Karpas-422 (cell line): ENCODE measurements at regions not wholly inside any gene's neighbourhood (a gene's known extent, or its start where the extent isn't known, plus 50 kb on each side); places are given as distances from the start of the nearest gene placed in this dataset.
A peak's percentile ranks its signal among the peaks of the same experiment; 100 is the strongest.

Experiments used
- DNase-seq: peaks from one replicate; pipeline ENCODE4 v3.0.0-alpha.2; 2015
- H2AFZ ChIP-seq: fragments of 200-600 bp; sonication (generic); 2 replicates; pipeline ENCODE4 v1.6.1; 2014; ENCODE audit warnings: antibody characterized with exemption, low read length, mixed read lengths
- H3K27ac ChIP-seq: fragments of 200-600 bp; sonication (generic); 2 replicates; pipeline ENCODE4 v1.5.1; 2014; ENCODE audit warnings: mild to moderate bottlenecking, low read length, moderate library complexity
- H3K27me3 ChIP-seq: fragments of 200-600 bp; sonication (generic); 2 replicates; pipeline ENCODE4 v1.6.1; 2014; ENCODE audit warnings: low read length, mixed read lengths
- H3K36me3 ChIP-seq: fragments of 200-600 bp; sonication (generic); 2 replicates; pipeline ENCODE4 v1.6.1; 2014; ENCODE audit warnings: low read length, mixed read lengths; ENCODE audit not compliant: insufficient read depth
- H3K4me1 ChIP-seq: fragments of 200-600 bp; sonication (generic); 2 replicates; pipeline ENCODE4 v1.6.1; 2014; ENCODE audit warnings: mild to moderate bottlenecking, low read length, mixed read lengths
- H3K4me2 ChIP-seq: fragments of 200-600 bp; sonication (generic); 2 replicates; pipeline ENCODE4 v1.6.1; 2014; ENCODE audit warnings: low read length, low read depth, mild to moderate bottlenecking; ENCODE audit not compliant: poor library complexity, severe bottlenecking
- H3K4me3 ChIP-seq: fragments of 200-600 bp; sonication (generic); 2 replicates; pipeline ENCODE4 v1.5.1; 2014; ENCODE audit warnings: mild to moderate bottlenecking, antibody characterized with exemption, low read length, mixed read lengths
- H3K79me2 ChIP-seq: fragments of 200-600 bp; sonication (generic); 2 replicates; pipeline ENCODE4 v1.6.1; 2014; ENCODE audit warnings: mild to moderate bottlenecking, low read length, mixed read lengths
- H3K9ac ChIP-seq: fragments of 200-600 bp; sonication (generic); 2 replicates; pipeline ENCODE4 v1.6.0; 2014; ENCODE audit warnings: low read length
- H3K9me2 ChIP-seq: fragments of 200-600 bp; sonication (generic), shearing (Covaris generic); replicated peaks from 2 replicates; pipeline ENCODE4 v1.6.0; 2014; ENCODE audit warnings: mild to moderate bottlenecking, low read length, moderate library complexity; ENCODE audit not compliant: insufficient read depth
- H3K9me3 ChIP-seq: fragments of 300-700, 200-600 bp; sonication (generic); 2 replicates; pipeline ENCODE4 v1.6.1; 2014; ENCODE audit warnings: low read length, mixed read lengths
- H4K20me1 ChIP-seq: fragments of 200-600 bp; sonication (generic); 2 replicates; pipeline ENCODE4 v1.6.1; 2014; ENCODE audit warnings: mild to moderate bottlenecking, antibody characterized with exemption, low read length, low read depth; ENCODE audit not compliant: insufficient read depth

DNA sequence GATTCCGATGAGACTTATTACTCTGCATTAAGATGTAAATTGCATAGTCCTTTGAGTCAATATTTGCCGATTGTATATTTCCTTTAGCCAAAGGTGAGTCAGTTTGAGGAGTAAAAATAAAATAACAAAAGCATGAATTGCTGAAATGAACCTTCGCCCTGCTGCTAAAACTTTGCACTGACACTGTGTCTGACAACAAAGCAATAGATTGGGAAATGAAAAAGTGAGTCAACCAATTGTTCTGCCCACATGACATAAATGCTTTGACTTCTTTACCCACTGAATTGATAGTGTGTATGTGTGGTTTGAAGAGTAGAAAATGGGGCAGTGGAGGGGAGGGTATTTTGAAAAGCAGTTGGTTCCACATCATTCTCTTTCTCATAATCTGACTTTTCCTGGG, 88.4 kb upstream of the AFF2 start:
- Histone ChIP-seq H3K9me3 (no peaks in the 10 kb centered on the region), H3K36me3 (no peaks in the 10 kb centered on the region), H4K20me1 (no peaks in the 10 kb centered on the region), H3K79me2 (no peaks in the 10 kb centered on the region), H3K27me3 (no peaks in the 10 kb centered on the region), H3K27ac (no peak overlapping the region), H3K4me3 (no peak overlapping the region), H3K4me1 (peaks cover 19% of the 10 kb centered on the region), H3K9me2 (no peaks in the 10 kb centered on the region), H2AFZ (no peak overlapping the region), H3K9ac (no peak overlapping the region), H3K4me2 (peak overlapping the region; percentile 8)
- no peak for DNase-seq

DNA sequence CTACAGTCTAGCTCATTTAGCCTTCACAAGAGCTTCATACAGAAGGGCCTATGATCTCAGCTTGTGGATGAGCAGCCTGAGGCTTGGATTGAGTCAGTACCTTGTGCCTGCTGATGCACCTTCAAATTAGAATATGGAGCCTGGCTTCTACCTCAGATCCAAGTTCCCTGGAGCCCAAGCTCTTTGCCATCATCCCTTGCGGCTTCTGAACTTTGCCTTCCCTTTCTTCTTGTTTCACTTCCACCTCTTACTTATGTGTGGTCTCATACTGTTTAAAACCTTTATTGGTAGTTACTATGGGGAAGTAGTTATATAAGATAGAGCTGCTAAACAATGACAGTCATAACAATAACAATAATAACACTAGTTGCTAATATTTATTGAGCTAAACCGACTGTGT, 84.3 kb upstream of the AFF2 start:
- Histone ChIP-seq H3K9me3 (no peaks in the 10 kb centered on the region), H3K4me1 (peaks cover 19% of the 10 kb centered on the region), H3K9me2 (no peaks in the 10 kb centered on the region), H3K4me2 (peak overlapping the region; percentile 2), H3K36me3 (no peaks in the 10 kb centered on the region), H3K9ac (no peak overlapping the region), H3K79me2 (no peaks in the 10 kb centered on the region), H2AFZ (no peak overlapping the region), H3K27ac (no peak overlapping the region), H3K27me3 (no peaks in the 10 kb centered on the region), H4K20me1 (no peaks in the 10 kb centered on the region), H3K4me3 (no peak overlapping the region)
- peak; percentile 61 for DNase-seq

GRCh38 chrX:148416931-148417330, 83.5 kb upstream of the AFF2 start:
- no peak overlapping the region for H3K9ac ChIP-seq
- H3K4me1 ChIP-seq: peaks cover 16% of the 10 kb centered on the region
- H3K36me3 ChIP-seq: no peaks in the 10 kb centered on the region
- H3K79me2 ChIP-seq: no peaks in the 10 kb centered on the region
- no peak overlapping the region for H2AFZ ChIP-seq
- no peak overlapping the region for H3K27ac ChIP-seq
- H4K20me1 ChIP-seq: no peaks in the 10 kb centered on the region
- H3K4me2 ChIP-seq: no peak overlapping the region
- no peak overlapping the region for H3K4me3 ChIP-seq
- no peaks in the 10 kb centered on the region for H3K27me3 ChIP-seq
- DNase-seq: no peak
- no peaks in the 10 kb centered on the region for H3K9me2 ChIP-seq
- H3K9me3 ChIP-seq: no peaks in the 10 kb centered on the region

DNA sequence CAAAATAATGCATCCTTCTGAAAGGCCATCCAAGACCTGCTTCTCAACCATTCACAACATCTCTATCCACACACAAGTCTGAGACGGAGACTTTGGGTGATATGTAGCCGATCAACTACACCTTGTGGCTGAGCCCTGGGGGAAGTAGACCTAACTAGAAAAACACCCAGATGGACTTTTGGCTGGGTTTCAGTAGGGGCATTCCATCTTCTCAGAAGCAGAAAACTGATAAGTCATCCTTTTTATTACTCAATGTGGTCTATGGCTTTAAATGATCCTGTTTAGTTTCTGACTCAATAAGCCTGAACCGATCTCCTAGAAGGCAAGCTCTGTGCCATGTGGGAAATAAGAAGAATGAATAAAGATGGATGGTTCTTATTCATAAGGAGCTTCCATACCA, 82.5 kb upstream of the AFF2 start:
- no peak overlapping the region for H3K4me3 ChIP-seq
- DNase-seq: no peak
- no peaks in the 10 kb centered on the region for H4K20me1 ChIP-seq
- H3K9me3 ChIP-seq: no peaks in the 10 kb centered on the region
- H3K4me1 ChIP-seq: peaks cover 16% of the 10 kb centered on the region
- no peaks in the 10 kb centered on the region for H3K27me3 ChIP-seq
- no peaks in the 10 kb centered on the region for H3K79me2 ChIP-seq
- H3K4me2 ChIP-seq: no peak overlapping the region
- no peak overlapping the region for H2AFZ ChIP-seq
- no peak overlapping the region for H3K9ac ChIP-seq
- H3K27ac ChIP-seq: no peak overlapping the region
- no peaks in the 10 kb centered on the region for H3K9me2 ChIP-seq
- H3K36me3 ChIP-seq: no peaks in the 10 kb centered on the region

GRCh38 chrX:148422526-148422925, 77.9 kb upstream of the AFF2 start:
- H3K4me2 ChIP-seq: no peak overlapping the region
- no peak overlapping the region for H3K9ac ChIP-seq
- H3K9me3 ChIP-seq: no peaks in the 10 kb centered on the region
- no peak overlapping the region for H3K27ac ChIP-seq
- no peaks in the 10 kb centered on the region for H4K20me1 ChIP-seq
- H3K36me3 ChIP-seq: no peaks in the 10 kb centered on the region
- H3K27me3 ChIP-seq: no peaks in the 10 kb centered on the region
- DNase-seq: no peak
- no peak overlapping the region for H3K4me3 ChIP-seq
- no peaks in the 10 kb centered on the region for H3K4me1 ChIP-seq
- no peak overlapping the region for H2AFZ ChIP-seq
- H3K9me2 ChIP-seq: no peaks in the 10 kb centered on the region
- H3K79me2 ChIP-seq: no peaks in the 10 kb centered on the region

GRCh38 chrX:148424570-148424969, 75.8 kb upstream of the AFF2 start:
- DNase-seq: no peak
- H3K27me3 ChIP-seq: no peaks in the 10 kb centered on the region
- no peaks in the 10 kb centered on the region for H3K79me2 ChIP-seq
- H3K9ac ChIP-seq: no peak overlapping the region
- H3K9me2 ChIP-seq: no peaks in the 10 kb centered on the region
- no peak overlapping the region for H3K4me3 ChIP-seq
- no peaks in the 10 kb centered on the region for H3K9me3 ChIP-seq
- no peak overlapping the region for H2AFZ ChIP-seq
- H4K20me1 ChIP-seq: no peaks in the 10 kb centered on the region
- H3K27ac ChIP-seq: no peak overlapping the region
- H3K36me3 ChIP-seq: no peaks in the 10 kb centered on the region
- H3K4me1 ChIP-seq: no peaks in the 10 kb centered on the region
- H3K4me2 ChIP-seq: no peak overlapping the region

- no peaks in the 10 kb centered on the region for H3K27me3 ChIP-seq
- no peak overlapping the region for H3K4me2 ChIP-seq
- no peak overlapping the region for H2AFZ ChIP-seq
- H3K79me2 ChIP-seq: no peaks in the 10 kb centered on the region
- H3K27ac ChIP-seq: no peak overlapping the region
- no peak for DNase-seq
- no peaks in the 10 kb centered on the region for H4K20me1 ChIP-seq
- H3K9me2 ChIP-seq: no peaks in the 10 kb centered on the region
- no peak overlapping the region for H3K9ac ChIP-seq
- H3K4me1 ChIP-seq: no peaks in the 10 kb centered on the region
- H3K4me3 ChIP-seq: no peak overlapping the region
- H3K36me3 ChIP-seq: no peaks in the 10 kb centered on the region
- no peaks in the 10 kb centered on the region for H3K9me3 ChIP-seq
These were observed 74.0 kb upstream of the AFF2 start for GRCh38 chrX:148426467-148426866.

DNA sequence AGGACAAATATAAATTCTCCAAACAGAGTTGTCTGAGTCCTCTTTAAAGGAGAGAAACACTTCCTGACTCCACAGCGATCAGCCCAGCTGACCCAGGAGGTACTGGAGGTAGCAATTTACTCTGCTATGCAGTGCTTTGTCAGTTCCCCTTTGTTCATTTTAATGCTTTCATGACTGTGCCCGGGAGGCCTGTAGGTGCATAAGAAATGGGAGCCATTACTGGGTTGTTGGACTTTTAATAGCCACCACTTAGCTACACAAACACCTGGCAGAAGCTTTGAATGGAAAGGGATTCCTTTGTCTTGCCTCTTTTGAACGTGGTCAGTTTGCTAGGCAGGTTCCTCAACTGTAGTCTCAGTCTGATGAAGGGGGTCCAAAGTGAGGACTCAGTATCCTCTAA, 59.0 kb upstream of the AFF2 start:
- H3K27ac ChIP-seq: no peak overlapping the region
- H3K9me2 ChIP-seq: no peaks in the 10 kb centered on the region
- H3K9me3 ChIP-seq: no peaks in the 10 kb centered on the region
- H4K20me1 ChIP-seq: no peaks in the 10 kb centered on the region
- H2AFZ ChIP-seq: no peak overlapping the region
- H3K79me2 ChIP-seq: no peaks in the 10 kb centered on the region
- no peaks in the 10 kb centered on the region for H3K27me3 ChIP-seq
- H3K9ac ChIP-seq: no peak overlapping the region
- DNase-seq: no peak
- H3K4me1 ChIP-seq: peaks cover 12% of the 10 kb centered on the region
- no peaks in the 10 kb centered on the region for H3K36me3 ChIP-seq
- no peak overlapping the region for H3K4me2 ChIP-seq
- H3K4me3 ChIP-seq: no peak overlapping the region

- Histone ChIP-seq H3K9me3 (no peaks in the 10 kb centered on the region), H3K4me2 (no peak overlapping the region), H2AFZ (0 out of 2 replicates have a peak overlapping the region, but pooled peaks have one; percentile 22), H4K20me1 (no peaks in the 10 kb centered on the region), H3K27ac (no peak overlapping the region), H3K9me2 (no peaks in the 10 kb centered on the region), H3K79me2 (no peaks in the 10 kb centered on the region), H3K4me3 (no peak overlapping the region), H3K4me1 (peaks cover 26% of the 10 kb centered on the region), H3K9ac (no peak overlapping the region), H3K36me3 (no peaks in the 10 kb centered on the region), H3K27me3 (no peaks in the 10 kb centered on the region)
- DNase-seq: no peak
These were observed 57.2 kb upstream of the AFF2 start for GRCh38 chrX:148443216-148443615.
